ENCODE measurements at regions not wholly inside any gene's neighbourhood (a gene's known extent, or its start where the extent isn't known, plus 50 kb on each side); places are given as distances from the start of the nearest gene placed in this dataset.

DNA sequence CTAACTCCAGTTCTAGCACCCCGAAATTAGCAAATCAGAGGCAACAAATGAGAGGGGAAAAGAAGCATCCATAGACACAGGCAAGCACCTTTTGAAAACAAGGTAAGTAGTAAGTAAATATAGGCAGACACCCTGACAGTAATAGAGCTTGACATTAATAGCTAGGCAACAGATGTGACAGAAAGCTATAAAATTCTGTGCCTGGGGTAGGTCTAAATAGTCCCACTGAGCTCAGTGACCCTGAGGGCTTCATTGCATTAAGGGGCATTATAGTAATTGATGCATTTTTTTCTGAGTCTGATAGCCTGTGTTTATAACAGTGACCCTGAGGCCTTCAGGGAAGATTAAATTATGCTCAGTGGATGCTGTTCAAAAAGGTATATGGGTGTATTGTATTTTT lies 197.1 kb downstream of the HIPK3 start:
- TF ChIP-seq, protein P1, sequence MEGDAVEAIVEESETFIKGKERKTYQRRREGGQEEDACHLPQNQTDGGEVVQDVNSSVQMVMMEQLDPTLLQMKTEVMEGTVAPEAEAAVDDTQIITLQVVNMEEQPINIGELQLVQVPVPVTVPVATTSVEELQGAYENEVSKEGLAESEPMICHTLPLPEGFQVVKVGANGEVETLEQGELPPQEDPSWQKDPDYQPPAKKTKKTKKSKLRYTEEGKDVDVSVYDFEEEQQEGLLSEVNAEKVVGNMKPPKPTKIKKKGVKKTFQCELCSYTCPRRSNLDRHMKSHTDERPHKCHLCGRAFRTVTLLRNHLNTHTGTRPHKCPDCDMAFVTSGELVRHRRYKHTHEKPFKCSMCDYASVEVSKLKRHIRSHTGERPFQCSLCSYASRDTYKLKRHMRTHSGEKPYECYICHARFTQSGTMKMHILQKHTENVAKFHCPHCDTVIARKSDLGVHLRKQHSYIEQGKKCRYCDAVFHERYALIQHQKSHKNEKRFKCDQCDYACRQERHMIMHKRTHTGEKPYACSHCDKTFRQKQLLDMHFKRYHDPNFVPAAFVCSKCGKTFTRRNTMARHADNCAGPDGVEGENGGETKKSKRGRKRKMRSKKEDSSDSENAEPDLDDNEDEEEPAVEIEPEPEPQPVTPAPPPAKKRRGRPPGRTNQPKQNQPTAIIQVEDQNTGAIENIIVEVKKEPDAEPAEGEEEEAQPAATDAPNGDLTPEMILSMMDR (IDR thresholded peaks at IDR 0.05 in 4 of 5, conservative IDR thresholded peaks at IDR 0.05 in 1 of 5), result no peak
- TF ChIP-seq POLR2A (IDR thresholded peaks at IDR 0.05), result no peak

All from gastrocnemius medialis (tissue), 4 donors.